EH (cell line): ENCODE measurements at regions not wholly inside any gene's neighbourhood (a gene's known extent, or its start where the extent isn't known, plus 50 kb on each side); places are given as distances from the start of the nearest gene placed in this dataset.
A peak's percentile ranks its signal among the peaks of the same experiment; 100 is the strongest.
"Not testable (repeated sequence)": the region's sequence is repeated elsewhere in the genome, so short reads cannot be mapped to it uniquely, and the experiment has no call there.

Experiments
- DNase-seq: peaks from one replicate; pipeline ENCODE4 v3.0.0-alpha.2; 2015; ENCODE audit warnings: low read depth

DNA sequence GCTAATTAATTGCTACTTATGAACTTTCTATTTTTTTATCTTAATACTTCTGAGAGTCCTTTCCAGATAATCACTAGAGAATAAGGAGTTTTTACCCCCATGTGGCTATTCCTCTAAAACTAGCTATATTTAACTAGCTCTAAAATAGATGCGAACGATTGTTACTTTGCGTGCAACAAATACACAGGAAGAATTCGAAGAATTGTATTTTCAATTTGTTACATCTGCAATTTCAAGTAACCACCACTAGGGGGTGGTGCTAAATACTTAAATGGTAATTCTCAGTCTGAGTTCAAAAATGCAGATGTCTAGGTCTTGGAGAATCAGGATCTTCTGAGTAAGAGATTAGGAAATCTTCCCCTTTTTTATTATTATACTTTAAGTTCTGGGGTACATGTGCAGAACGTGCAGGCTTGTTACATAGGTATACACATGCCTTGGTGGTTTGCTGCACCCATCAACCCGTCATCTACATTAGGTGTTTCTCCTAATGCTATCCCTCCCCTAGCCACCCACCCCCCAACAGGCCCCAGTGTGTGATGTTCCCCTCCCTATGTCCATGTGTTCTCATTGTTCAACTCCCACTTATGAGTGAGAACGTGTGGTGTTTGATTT, 80.9 kb upstream of the KIF2A start:
- not testable (repeated sequence) for DNase-seq

DNA sequence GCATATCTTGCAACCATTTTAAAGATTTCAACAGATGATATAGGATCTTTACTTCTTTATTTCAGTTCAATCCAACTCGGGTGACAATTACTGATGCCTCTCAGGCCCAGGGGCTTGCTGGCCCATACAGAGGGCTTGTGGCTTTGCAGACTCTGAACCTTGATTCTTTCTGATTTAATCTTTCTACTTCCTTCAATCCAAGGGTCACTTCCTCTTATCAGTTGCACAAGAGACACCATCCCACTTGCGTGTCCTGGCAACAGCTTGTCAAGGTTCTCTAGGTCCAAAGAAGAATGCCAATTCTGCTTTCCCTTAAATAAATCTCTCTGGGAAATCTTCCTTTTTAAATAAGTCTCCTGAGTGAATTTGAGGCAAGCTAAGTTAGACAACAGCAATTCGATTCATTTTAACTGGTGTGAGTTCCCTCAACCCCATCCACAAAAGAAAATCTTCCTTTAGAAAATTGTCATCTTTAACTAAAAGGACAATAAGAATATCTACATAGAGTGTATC, 75.1 kb upstream of the KIF2A start:
- DNase-seq = not testable (repeated sequence)

DNA sequence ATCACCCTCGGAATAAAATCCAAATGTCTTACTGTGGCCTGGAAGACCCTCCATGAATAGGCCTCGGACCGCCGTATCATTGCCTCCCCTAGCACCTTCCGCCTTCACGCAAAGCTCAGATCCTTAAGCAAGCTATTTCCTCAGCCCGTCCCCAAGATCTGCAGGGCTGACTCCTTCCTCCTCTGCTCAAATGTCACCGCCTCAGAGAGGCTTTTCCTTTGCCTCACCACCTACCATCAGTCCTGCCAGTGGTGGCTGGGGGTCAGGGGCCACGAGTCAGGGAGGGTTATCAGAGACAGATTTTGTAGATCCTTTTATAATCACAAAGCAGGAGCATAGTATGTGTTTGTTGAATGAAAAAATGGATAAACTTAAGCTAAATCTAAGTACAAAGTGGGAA, 74.4 kb upstream of the KIF2A start:
- no peak for DNase-seq

DNA sequence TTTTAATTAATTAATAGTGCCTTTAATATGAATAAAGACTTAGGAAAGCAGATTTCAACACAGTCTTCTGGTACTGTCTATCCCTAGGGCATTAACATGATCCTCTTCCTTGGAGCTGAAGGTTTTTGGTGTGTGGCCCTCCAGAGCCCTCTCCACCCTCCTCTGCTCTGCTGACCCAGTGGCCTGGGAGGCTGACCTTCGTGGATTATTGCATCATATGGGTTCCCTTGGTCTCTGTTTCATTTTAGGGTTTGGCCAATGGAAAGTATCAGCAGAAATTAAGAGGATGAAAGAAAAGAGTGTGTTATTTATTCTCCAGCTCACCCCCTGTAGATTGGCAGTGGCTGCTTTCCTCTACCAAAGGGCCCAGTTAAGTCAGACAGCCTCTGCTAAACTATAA, 73.8 kb upstream of the KIF2A start:
- not testable (repeated sequence) for DNase-seq

DNA sequence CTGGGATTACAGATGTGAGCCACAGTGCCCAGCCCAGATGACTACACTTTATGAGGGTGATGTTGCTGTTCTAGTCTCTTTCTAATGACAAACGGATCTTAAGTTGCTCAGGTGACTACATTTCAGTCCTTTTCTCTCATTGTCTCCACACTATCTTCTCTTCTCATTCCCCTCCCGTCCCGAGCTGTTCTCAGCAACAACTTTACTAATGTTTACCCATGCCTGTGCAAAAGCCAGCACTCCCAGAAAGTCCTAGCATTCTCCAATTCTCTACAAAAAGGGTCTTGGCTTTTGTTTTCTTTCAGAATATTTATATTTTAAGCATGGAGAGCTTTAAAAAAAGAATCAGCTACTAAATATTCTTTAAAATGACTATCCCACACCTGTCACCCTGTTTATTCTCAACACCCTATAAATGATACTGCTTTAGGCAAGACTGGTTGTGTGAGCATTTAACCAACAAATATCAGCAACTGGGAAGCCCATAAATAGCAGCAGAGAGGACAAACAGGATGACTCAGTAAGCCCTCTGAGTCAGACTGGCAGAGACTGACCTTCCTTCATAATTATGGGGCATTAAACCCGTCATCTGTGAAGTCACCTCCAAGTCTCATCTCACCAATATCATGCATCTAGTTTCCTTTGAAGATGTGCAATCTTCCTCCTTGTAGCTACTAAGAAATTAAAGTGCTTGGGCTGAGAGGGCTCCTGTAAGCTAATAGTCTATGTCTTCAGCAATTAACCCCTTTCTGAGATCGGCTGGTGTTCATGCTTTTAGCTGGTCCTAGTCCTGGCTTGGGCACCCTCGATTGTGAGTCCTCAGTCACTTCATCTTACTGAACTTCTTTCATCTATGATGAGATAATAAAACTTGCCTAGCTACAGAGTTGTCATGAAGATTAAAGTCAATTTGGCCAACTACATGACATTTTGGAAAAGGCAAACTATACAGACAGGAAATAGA, 72.6 kb upstream of the KIF2A start:
- peak; percentile 54 for DNase-seq

DNA sequence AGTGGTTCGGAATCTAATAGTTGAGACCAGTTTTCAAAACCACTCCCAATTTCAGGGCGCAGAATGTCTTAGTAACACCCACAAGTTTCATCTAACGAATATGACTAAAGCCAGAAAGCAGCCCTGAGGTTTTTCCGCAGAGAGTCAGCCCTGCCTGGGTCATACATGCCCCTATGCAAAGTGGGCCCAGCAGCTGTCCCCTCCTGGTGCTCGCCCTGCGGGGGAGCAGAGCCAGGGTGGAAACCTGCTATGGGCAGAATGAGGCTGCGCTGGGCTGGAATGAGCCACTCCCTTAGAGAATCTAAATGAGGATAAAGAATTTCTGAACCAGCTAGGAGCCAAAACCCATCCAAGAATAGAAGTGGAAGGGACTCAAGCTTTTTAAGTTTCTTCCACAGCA, 69.4 kb upstream of the KIF2A start:
- not testable (repeated sequence) for DNase-seq

DNA sequence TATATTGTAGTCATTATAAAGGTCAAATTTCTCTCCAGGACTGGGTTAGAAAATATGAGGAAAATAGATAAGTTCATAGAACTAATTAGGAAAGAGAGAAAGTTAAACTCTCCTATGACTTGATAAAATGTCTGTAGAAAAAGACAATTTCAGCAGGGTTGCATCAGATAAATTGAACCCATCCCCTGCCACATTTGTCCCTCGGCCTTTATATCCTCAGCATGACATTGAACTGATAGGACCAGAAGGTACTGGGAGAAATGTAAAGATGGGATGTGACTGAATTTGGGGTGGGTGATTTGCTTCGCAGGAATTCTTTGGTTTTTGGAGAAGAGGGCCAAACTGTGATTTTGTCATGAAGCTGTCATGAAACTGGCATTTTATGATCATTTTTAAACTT, 68.1 kb upstream of the KIF2A start:
- DNase-seq = not testable (repeated sequence)

DNA sequence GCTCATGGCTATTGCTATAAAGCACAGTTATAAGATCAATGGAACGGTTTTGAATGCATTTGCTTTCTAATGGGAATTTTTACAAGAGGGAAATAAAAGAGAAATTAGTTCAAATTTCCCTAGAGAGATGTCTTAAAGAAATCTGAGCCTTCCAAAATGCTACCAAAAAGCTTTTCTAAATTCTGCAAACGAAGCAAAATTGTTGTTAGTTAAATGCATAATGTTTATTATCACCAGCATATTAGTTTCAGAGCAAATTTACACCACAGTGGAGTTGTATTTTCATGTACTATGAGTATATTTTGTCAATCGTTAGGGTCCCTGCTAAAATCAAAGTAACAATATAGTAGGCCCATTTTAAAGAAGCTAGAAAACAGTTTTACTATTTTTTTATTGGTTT, 67.4 kb upstream of the KIF2A start:
- not testable (repeated sequence) for DNase-seq

DNA sequence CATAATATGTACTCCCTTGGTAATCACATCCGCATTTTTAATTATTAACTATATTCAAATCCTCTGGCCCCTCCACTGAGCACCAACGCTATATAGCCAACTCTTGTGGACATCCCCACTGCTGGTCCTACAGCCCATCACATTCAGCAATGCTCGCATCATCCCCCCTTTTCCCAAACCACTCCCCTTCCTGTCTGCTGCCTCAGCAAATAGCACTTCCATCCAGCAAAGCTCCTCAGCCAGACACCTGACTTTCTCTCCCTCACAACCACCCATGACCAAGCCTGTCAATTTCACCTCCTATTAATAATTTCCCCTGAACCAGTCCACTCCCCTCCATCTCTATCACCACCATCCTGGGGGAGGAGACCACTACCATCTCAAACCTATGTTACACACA, 65.5 kb upstream of the KIF2A start:
- not testable (repeated sequence) for DNase-seq

DNA sequence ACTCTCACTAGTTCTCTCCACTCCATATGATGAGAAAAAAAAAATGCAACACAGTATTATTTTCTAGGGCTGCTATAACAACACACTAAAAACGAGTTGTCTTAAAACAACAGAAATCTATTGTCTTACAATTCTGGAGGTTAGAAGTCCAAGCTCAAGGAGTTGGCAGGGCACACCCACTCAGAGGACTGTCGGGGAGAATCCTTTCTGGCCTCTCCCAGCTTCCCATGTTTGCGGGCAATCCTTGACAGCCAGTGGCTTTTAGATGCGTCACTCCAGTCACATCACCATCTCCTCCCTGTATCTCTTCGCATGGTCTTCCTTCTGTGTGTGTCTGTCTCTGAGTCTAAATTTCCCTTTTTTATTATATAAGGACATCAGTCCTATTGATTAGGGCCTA, 64.0 kb upstream of the KIF2A start:
- DNase-seq = not testable (repeated sequence)

DNA sequence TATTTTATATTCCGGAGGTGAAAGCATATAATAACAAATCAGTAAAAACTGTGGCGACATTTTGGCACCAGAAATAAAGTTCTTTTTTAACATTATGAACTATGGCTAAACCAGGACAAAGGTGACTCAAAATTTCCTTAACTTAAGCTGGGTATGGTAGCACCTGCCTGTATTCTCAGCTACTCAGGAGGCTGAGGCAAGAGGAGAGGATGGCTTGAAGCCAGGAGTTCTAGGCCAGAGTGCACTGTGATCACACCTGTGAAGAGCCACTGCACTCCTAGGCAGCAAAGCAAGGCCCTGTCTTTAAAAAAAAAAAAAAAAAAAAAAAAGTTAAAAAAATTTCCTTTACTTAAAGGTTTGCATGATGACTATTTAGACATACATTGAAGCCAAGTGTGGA, 63.0 kb upstream of the KIF2A start:
- not testable (repeated sequence) for DNase-seq

DNA sequence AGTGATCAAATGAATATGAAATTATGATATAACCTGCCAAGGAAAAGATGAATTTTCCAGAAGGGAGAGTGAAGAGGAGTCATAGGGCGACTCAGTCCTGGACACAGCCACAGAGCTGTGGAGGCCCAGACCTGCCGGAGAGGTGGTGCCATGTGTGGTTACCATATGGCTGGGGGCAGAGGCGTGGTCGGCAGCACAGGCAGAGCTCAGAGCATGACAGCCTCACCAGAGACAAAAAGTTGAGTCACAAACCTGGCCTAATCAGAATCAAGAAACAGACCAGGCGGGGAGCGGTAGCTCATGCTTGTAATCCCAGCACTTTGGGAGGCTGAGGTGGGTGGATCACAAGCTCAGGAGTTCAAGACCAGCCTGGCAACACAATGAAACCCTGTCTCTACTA, 57.8 kb upstream of the KIF2A start:
- not testable (repeated sequence) for DNase-seq

DNA sequence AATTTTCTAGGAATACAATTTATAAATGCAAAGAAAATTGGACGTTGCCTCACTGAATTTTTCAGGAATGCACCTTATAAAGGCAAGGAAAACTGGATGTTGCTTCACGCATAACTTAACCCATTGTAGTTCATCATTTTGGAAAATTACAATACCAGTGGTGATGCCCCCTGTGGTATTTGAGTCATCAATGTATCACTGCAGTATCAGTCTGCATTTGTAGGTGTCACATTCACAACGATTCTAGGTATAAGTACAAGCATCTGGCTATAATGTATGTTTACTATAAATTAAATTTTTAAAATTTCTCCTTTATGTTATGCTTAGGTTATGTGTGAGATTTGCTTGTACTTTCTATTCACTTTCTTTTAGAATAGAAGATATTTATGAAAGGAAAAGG, 55.9 kb upstream of the KIF2A start:
- not testable (repeated sequence) for DNase-seq

DNA sequence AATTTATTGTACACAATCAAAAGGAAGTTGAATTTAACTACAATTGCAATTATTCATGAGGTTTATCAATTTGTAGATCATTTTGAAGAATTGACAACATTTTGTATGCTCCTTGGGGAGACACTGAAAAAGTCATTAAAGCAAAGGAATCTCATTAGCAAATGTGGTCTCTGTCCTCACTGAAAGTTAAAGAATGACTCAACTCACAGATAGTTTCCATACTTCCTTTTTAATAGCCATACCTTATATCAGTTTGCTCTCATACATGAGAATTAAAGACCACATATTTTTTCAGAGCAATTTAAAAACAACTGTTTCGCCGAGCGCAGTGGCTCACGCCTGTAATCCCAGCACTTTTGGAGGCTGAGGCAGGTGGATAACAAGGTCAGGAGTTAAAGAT, 55.1 kb upstream of the KIF2A start:
- not testable (repeated sequence) for DNase-seq

DNA sequence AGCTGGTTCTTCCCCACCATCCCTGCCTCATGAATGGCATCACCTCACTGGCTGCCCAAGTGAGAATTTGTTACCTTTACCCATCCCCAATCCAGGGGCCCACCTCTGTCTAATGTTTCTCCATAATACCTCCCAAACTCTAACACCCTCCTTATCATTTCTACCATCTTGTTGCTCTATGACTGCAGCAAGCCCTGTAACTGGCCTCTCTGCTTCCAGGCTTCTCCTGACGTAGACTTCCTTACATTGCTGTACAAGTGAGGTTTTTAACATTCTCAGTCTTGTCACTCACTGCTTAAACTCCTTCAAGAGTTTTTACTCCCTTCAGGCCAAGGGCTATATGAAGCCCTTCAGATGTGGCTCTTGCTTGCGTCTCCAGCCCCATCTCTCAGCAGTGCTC, 53.5 kb upstream of the KIF2A start:
- DNase-seq = not testable (repeated sequence)

DNA sequence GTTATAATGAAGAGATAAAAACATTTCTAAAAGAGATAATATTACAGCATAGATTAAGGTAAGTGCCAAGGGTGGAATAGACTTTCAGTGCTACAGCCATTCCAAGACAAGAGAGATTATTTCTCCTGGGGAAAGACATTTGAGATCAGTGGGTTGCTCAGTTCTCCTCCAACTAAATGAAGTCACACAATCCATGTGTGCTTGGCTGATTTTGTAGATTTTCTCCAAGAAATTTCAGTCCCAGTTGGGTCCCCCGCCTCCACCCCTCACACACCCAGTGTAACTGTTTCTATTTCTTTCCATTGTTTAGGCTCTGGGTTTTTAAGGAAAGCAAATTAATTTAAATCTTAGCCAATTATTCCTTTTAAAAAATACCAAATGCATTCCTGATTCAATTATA, 50.5 kb upstream of the KIF2A start:
- DNase-seq = not testable (repeated sequence)

DNA sequence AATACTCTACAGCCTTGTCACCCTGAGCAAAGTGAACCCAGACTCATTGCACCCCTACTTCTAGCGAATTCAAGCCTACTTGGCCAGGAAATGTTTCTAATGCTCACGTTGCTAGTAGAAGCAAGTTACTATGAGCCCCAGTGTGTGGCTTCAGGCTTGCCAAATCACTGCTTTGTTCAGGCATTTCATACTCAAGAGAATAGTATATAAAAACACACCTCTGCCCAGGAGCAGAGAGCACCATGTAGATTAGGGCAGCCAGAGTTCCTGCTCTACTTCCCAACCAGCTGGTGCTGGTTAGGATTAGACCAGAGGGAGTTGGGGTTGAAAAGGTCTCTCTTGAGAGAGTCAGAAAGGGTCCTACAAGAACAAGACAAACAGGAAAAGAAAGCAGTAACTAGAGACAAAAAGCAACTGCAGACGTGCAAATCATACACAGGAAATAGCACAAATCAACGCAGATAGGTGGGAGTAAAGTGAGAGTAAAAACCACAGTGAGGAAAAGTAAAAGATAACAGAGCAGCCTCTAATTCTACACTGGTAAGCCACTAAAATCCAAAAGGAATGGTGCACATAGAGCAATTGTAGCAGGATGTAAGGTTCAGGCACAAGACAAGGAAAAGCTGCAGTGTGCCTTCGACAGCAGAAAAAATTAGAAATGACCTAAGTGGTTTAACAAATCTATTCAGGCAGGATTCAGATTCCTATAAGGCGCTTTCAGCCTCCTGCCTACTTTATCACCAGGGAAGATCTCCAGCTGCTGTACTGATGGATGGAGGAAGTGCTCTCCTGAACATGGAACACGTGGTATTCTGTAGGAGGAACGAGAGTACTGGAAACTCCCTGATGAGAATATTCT, 49.6 kb upstream of the KIF2A start:
- no peak for DNase-seq
